ENCODE measurements at regions not wholly inside any gene's neighbourhood (a gene's known extent, or its start where the extent isn't known, plus 50 kb on each side); places are given as distances from the start of the nearest gene placed in this dataset.

- no peak for DNase-seq
These were observed 244.2 kb upstream of the LRIG1 start for GRCh38 chr3:66744986-66745385.

GRCh38 chr3:66747261-66747660 is 246.4 kb upstream of the LRIG1 start:
- DNase-seq = no peak

GRCh38 chr3:66747696-66748095 is 246.9 kb upstream of the LRIG1 start:
- no peak for DNase-seq

- no peak for DNase-seq
These were observed 247.5 kb upstream of the LRIG1 start for GRCh38 chr3:66748175-66748876.

GRCh38 chr3:66751842-66752241 is 246.3 kb upstream of the KBTBD8 start:
- no peak for DNase-seq

- no peak for DNase-seq
These were observed 244.4 kb upstream of the KBTBD8 start for GRCh38 chr3:66753670-66754069.

- DNase-seq = no peak
These were observed 243.5 kb upstream of the KBTBD8 start for GRCh38 chr3:66754613-66755012.

GRCh38 chr3:66755924-66756323 is 242.2 kb upstream of the KBTBD8 start:
- DNase-seq = no peak

- no peak for DNase-seq
These were observed 241.6 kb upstream of the KBTBD8 start for GRCh38 chr3:66756468-66757036.

GRCh38 chr3:66761093-66761780 is 236.9 kb upstream of the KBTBD8 start:
- no peak for DNase-seq

GRCh38 chr3:66762916-66763693 is 235.0 kb upstream of the KBTBD8 start:
- DNase-seq = peak in 18 of 58 donors; percentile 0 to 38 (median 6)

- DNase-seq = no peak
These were observed 220.0 kb upstream of the KBTBD8 start for GRCh38 chr3:66778107-66778506.

- no peak for DNase-seq
These were observed 219.3 kb upstream of the KBTBD8 start for GRCh38 chr3:66778777-66779176.

- no peak for DNase-seq
These were observed 212.8 kb upstream of the KBTBD8 start for GRCh38 chr3:66785191-66785909.

- DNase-seq = no peak
These were observed 208.4 kb upstream of the KBTBD8 start for GRCh38 chr3:66789580-66790237.

- DNase-seq = no peak
These were observed 206.0 kb upstream of the KBTBD8 start for GRCh38 chr3:66792086-66792485.

- DNase-seq = no peak
These were observed 202.7 kb upstream of the KBTBD8 start for GRCh38 chr3:66795365-66795764.

GRCh38 chr3:66796343-66796742 is 201.8 kb upstream of the KBTBD8 start:
- no peak for DNase-seq

- peak in 53 of 58 donors; percentile 8 to 86 (median 51) for DNase-seq
These were observed 200.1 kb upstream of the KBTBD8 start for GRCh38 chr3:66797889-66798560.

GRCh38 chr3:66800941-66801545 is 197.1 kb upstream of the KBTBD8 start:
- no peak for DNase-seq

Measured in anterior cingulate cortex (tissue), 58 donors.